ENCODE measurements at regions not wholly inside any gene's neighbourhood (a gene's known extent, or its start where the extent isn't known, plus 50 kb on each side); places are given as distances from the start of the nearest gene placed in this dataset.

GRCh38 chr11:69425895-69426544 is 55.4 kb upstream of the LINC01488 start:
- Histone ChIP-seq H3K27ac (no peak overlapping the region), H3K9me3 (replicated peaks in 1 of 11) (peaks cover 13 to 26% (median 14%) of the 10 kb centered on the region in 11 experiments), H3K4me1 (peaks cover 0 to 7% (median 4%) of the 10 kb centered on the region in 10 experiments; a peak in 7 of 20 replicates), H3K9ac (no peak overlapping the region), H3K4me2 (no peak overlapping the region), H3K27me3 (no peaks in the 10 kb centered on the region), H4K20me1 (no peaks in the 10 kb centered on the region), H3K36me3 (no peaks in the 10 kb centered on the region), H3K4me3 (no peak overlapping the region)
- no peak for TF ChIP-seq Cebpa-rat (IDR thresholded peaks at IDR 0.05)

GRCh38 chr11:69427337-69427736 is 54.1 kb upstream of the LINC01488 start:
- Histone ChIP-seq H3K27me3 (no peaks in the 10 kb centered on the region), H3K9ac (no peak overlapping the region), H3K4me3 (no peak overlapping the region), H3K9me3 (replicated peaks in 1 of 11) (peaks cover 13 to 26% (median 14%) of the 10 kb centered on the region in 11 experiments), H4K20me1 (no peaks in the 10 kb centered on the region; a peak in 1 of 22 replicates), H3K4me2 (0 out of 22 replicates have a peak overlapping the region, but pooled peaks of 2 of the 11 experiments have one; percentile 5), H3K27ac (no peak overlapping the region), H3K36me3 (no peaks in the 10 kb centered on the region), H3K4me1 (peaks cover 0 to 3% (median 0%) of the 10 kb centered on the region in 10 experiments; a peak in 2 of 20 replicates)
- no peak for TF ChIP-seq Cebpa-rat (IDR thresholded peaks at IDR 0.05)

- Histone ChIP-seq H3K4me3 (no peak overlapping the region), H4K20me1 (no peaks in the 10 kb centered on the region; a peak in 1 of 22 replicates), H3K4me1 (peaks cover 0 to 12% (median 5%) of the 10 kb centered on the region in 10 experiments; a peak in 14 of 20 replicates), H3K4me2 (no peak overlapping the region), H3K9ac (no peak overlapping the region), H3K27me3 (no peaks in the 10 kb centered on the region), H3K27ac (no peak overlapping the region), H3K9me3 (replicated peaks in 1 of 11) (peaks cover 13 to 26% (median 14%) of the 10 kb centered on the region in 11 experiments), H3K36me3 (no peaks in the 10 kb centered on the region)
- no peak for TF ChIP-seq Cebpa-rat (IDR thresholded peaks at IDR 0.05)
These were observed 53.3 kb upstream of the LINC01488 start for GRCh38 chr11:69427906-69428880.

- no peak for TF ChIP-seq Cebpa-rat (IDR thresholded peaks at IDR 0.05)
- H3K27ac ChIP-seq = no peak overlapping the region
- peaks cover 0 to 10% (median 0%) of the 10 kb centered on the region in 11 experiments; a peak in 3 of 22 replicates for H3K27me3 ChIP-seq
These were observed 51.6 kb upstream of the LINC01488 start for GRCh38 chr11:69429716-69430491.

GRCh38 chr11:69430566-69430965 is 50.9 kb upstream of the LINC01488 start:
- Histone ChIP-seq H3K4me2 (no peak overlapping the region), H3K9me3 (replicated peaks in 1 of 11) (peaks cover 0 to 13% (median under 1%) of the 10 kb centered on the region in 11 experiments; a peak in 11 of 22 replicates), H3K9ac (no peak overlapping the region), H3K4me1 (peaks cover 8 to 35% (median 29%) of the 10 kb centered on the region in 10 experiments; a peak in 19 of 20 replicates), H3K27me3 (peaks cover 0 to 17% (median 0%) of the 10 kb centered on the region in 11 experiments; a peak in 5 of 22 replicates), H4K20me1 (no peaks in the 10 kb centered on the region; a peak in 1 of 22 replicates), H3K4me3 (no peak overlapping the region), H3K27ac (no peak overlapping the region), H3K36me3 (no peaks in the 10 kb centered on the region)
- TF ChIP-seq Cebpa-rat (IDR thresholded peaks at IDR 0.05) = no peak

More at GRCh38 chr11:69429716-69430491, 51.6 kb upstream of the LINC01488 start:
- peaks cover 6 to 20% (median 7%) of the 10 kb centered on the region in 11 experiments for H3K9me3 ChIP-seq (replicated peaks in 1 of 11)
- no peak overlapping the region for H3K4me3 ChIP-seq
- no peaks in the 10 kb centered on the region; a peak in 1 of 22 replicates for H4K20me1 ChIP-seq
- no peak overlapping the region for H3K9ac ChIP-seq
- no peak overlapping the region for H3K4me2 ChIP-seq
- no peaks in the 10 kb centered on the region for H3K36me3 ChIP-seq
- peaks cover 2 to 29% (median 22%) of the 10 kb centered on the region in 10 experiments; a peak in 18 of 20 replicates for H3K4me1 ChIP-seq

- H3K27me3 ChIP-seq = peaks cover 0 to 22% (median 0%) of the 10 kb centered on the region in 11 experiments; a peak in 5 of 22 replicates
- H3K27ac ChIP-seq = no peak overlapping the region
- H3K4me2 ChIP-seq = no peak overlapping the region
- no peak for TF ChIP-seq Cebpa-rat (IDR thresholded peaks at IDR 0.05)
- no peaks in the 10 kb centered on the region; a peak in 1 of 22 replicates for H4K20me1 ChIP-seq
- H3K4me1 ChIP-seq = peaks cover 14 to 41% (median 34%) of the 10 kb centered on the region in 10 experiments
- no peak overlapping the region for H3K4me3 ChIP-seq
- no peak overlapping the region for H3K9ac ChIP-seq
- no peaks in the 10 kb centered on the region for H3K36me3 ChIP-seq
- peaks cover 0 to 7% (median 0%) of the 10 kb centered on the region in 11 experiments; a peak in 2 of 22 replicates for H3K9me3 ChIP-seq (replicated peaks in 1 of 11)
These were observed 50.3 kb upstream of the LINC01488 start for GRCh38 chr11:69431136-69431535.

Measured in BLaER1 treated with 17β-estradiol and CSF1 and Interleukin-3, amounts not matched to agents 10 nM and 100 nM (cell line).